ENCODE measurements at regions not wholly inside any gene's neighbourhood (a gene's known extent, or its start where the extent isn't known, plus 50 kb on each side); places are given as distances from the start of the nearest gene placed in this dataset.

DNA sequence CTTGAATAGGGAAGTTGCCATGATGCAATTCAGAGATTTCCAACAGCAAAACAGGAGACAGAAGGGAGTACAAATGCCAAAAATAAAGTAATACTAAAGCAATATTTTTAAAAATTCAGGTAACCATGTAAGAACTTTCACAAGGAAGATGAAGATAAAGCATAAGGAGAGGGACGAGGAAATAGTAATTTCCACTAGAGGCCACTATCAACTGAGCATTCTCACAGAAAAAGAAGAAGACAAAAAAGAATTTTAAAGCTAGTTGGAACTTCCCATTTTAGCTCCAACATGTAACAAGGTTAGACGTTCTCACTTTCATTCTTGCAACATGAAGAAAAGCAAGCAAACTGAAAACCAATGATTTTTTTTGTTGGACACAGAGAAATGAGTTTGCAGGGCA is 779.9 kb upstream of the CDH6 start:
- Histone ChIP-seq H3K9me3 (ENCODE audit: insufficient read depth, low read length) (no peaks in the 10 kb centered on the region), H3K79me2 (ENCODE audit: low read length) (no peaks in the 10 kb centered on the region), H3K27me3 (ENCODE audit: low read depth, low read length) (no peaks in the 10 kb centered on the region), H3K4me1 (ENCODE audit: low read length) (0 out of 2 replicates have a peak, but pooled peaks cover 4% of the 10 kb centered on the region), H3K27ac (ENCODE audit: low read length) (no peak overlapping the region), H3K4me2 (ENCODE audit: low read length) (peak overlapping the region; percentile 9; the same call in 1 of the 2 replicates), H3K9ac (ENCODE audit: low read length) (no peak overlapping the region), H4K20me1 (ENCODE audit: insufficient read depth, low read length) (no peaks in the 10 kb centered on the region), H3K36me3 (replicated peaks; ENCODE audit: low read depth, low read length) (no peaks in the 10 kb centered on the region), H3K4me3 (ENCODE audit: low read length) (no peak overlapping the region), H2AFZ (ENCODE audit: low read depth, low read length) (no peak overlapping the region)
- TF ChIP-seq EZH2phosphoT487 (IDR thresholded peaks at IDR 0.05; ENCODE audit: low read depth): no peak
- TF ChIP-seq, protein P1, sequence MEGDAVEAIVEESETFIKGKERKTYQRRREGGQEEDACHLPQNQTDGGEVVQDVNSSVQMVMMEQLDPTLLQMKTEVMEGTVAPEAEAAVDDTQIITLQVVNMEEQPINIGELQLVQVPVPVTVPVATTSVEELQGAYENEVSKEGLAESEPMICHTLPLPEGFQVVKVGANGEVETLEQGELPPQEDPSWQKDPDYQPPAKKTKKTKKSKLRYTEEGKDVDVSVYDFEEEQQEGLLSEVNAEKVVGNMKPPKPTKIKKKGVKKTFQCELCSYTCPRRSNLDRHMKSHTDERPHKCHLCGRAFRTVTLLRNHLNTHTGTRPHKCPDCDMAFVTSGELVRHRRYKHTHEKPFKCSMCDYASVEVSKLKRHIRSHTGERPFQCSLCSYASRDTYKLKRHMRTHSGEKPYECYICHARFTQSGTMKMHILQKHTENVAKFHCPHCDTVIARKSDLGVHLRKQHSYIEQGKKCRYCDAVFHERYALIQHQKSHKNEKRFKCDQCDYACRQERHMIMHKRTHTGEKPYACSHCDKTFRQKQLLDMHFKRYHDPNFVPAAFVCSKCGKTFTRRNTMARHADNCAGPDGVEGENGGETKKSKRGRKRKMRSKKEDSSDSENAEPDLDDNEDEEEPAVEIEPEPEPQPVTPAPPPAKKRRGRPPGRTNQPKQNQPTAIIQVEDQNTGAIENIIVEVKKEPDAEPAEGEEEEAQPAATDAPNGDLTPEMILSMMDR (IDR thresholded peaks at IDR 0.05; ENCODE audit: low read depth, low read length): peak; percentile 29

GRCh38 chr5:30405821-30406220 is 787.7 kb upstream of the CDH6 start:
- Histone ChIP-seq H3K79me2 (ENCODE audit: low read length) (no peaks in the 10 kb centered on the region), H3K27me3 (ENCODE audit: low read depth, low read length) (no peaks in the 10 kb centered on the region), H3K9ac (ENCODE audit: low read length) (no peak overlapping the region), H3K4me1 (ENCODE audit: low read length) (0 out of 2 replicates have a peak, but pooled peaks cover 3% of the 10 kb centered on the region), H3K4me2 (ENCODE audit: low read length) (no peak overlapping the region), H3K27ac (ENCODE audit: low read length) (no peak overlapping the region), H3K9me3 (ENCODE audit: insufficient read depth, low read length) (no peaks in the 10 kb centered on the region), H3K36me3 (replicated peaks; ENCODE audit: low read depth, low read length) (no peaks in the 10 kb centered on the region), H4K20me1 (ENCODE audit: insufficient read depth, low read length) (no peaks in the 10 kb centered on the region), H2AFZ (ENCODE audit: low read depth, low read length) (no peak overlapping the region), H3K4me3 (ENCODE audit: low read length) (no peak overlapping the region)
- no peak for TF ChIP-seq EZH2phosphoT487 (IDR thresholded peaks at IDR 0.05; ENCODE audit: low read depth)
- TF ChIP-seq, protein P1 (IDR thresholded peaks at IDR 0.05; ENCODE audit: low read depth, low read length): no peak

DNA sequence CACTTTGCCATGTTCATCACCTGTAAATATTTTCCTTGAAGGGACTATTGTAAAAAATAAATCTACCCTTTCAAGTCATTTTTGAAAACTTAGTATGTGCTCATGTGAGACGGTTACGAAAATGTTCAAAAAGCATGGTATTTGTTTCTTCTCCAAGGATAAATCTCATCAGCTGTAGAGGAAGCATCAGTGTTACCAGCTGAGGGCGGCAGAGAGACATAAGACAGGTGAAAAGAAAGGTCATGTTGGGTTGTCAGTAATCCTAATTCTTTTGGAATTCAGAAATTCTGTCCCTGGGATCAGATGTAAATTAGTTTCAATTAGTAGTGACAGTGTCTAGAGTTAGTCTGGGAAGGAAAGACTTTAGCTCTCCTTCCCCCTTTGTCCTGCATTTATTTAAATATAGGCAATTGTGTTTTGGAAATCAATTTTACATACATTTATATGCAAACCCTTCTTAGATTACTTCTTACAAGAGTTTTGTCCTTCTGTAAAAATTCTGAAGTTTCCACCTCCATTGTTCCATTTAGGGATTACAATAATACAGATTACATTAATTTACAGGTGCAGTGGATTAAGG is 791.9 kb upstream of the CDH6 start:
- Histone ChIP-seq H2AFZ (ENCODE audit: low read depth, low read length) (peak overlapping the region; percentile 21; the same call in 1 of the 2 replicates), H3K9me3 (ENCODE audit: insufficient read depth, low read length) (no peaks in the 10 kb centered on the region)

GRCh38 chr5:30398423-30398822 is 795.1 kb upstream of the CDH6 start:
- no peaks in the 10 kb centered on the region for H3K79me2 ChIP-seq (ENCODE audit: low read length)
- no peaks in the 10 kb centered on the region for H3K9me3 ChIP-seq (ENCODE audit: insufficient read depth, low read length)
- TF ChIP-seq, protein P1 (IDR thresholded peaks at IDR 0.05; ENCODE audit: low read depth, low read length): no peak
- no peak for TF ChIP-seq EZH2phosphoT487 (IDR thresholded peaks at IDR 0.05; ENCODE audit: low read depth)
- H3K4me2 ChIP-seq (ENCODE audit: low read length): no peak overlapping the region
- H3K36me3 ChIP-seq (replicated peaks; ENCODE audit: low read depth, low read length): no peaks in the 10 kb centered on the region
- no peaks in the 10 kb centered on the region for H4K20me1 ChIP-seq (ENCODE audit: insufficient read depth, low read length)
- 0 out of 2 replicates have a peak, but pooled peaks cover 3% of the 10 kb centered on the region for H3K4me1 ChIP-seq (ENCODE audit: low read length)
- no peak overlapping the region for H3K4me3 ChIP-seq (ENCODE audit: low read length)
- H2AFZ ChIP-seq (ENCODE audit: low read depth, low read length): no peak overlapping the region
- H3K9ac ChIP-seq (ENCODE audit: low read length): no peak overlapping the region
- H3K27me3 ChIP-seq (ENCODE audit: low read depth, low read length): no peaks in the 10 kb centered on the region
- no peak overlapping the region for H3K27ac ChIP-seq (ENCODE audit: low read length)

More for the DNA sequence above, 791.9 kb upstream of the CDH6 start:
- no peaks in the 10 kb centered on the region for H3K27me3 ChIP-seq (ENCODE audit: low read depth, low read length)
- H3K27ac ChIP-seq (ENCODE audit: low read length): no peak overlapping the region
- H3K4me1 ChIP-seq (ENCODE audit: low read length): 0 out of 2 replicates have a peak, but pooled peaks cover 3% of the 10 kb centered on the region
- H4K20me1 ChIP-seq (ENCODE audit: insufficient read depth, low read length): no peaks in the 10 kb centered on the region
- no peaks in the 10 kb centered on the region for H3K36me3 ChIP-seq (replicated peaks; ENCODE audit: low read depth, low read length)
- H3K4me3 ChIP-seq (ENCODE audit: low read length): peak overlapping the region; percentile 24; the same call in 1 of the 2 replicates
- H3K4me2 ChIP-seq (ENCODE audit: low read length): peak overlapping the region; percentile 36
- no peak for TF ChIP-seq EZH2phosphoT487 (IDR thresholded peaks at IDR 0.05; ENCODE audit: low read depth)
- TF ChIP-seq, protein P1 (IDR thresholded peaks at IDR 0.05; ENCODE audit: low read depth, low read length): peak; percentile 62
- no peak overlapping the region for H3K9ac ChIP-seq (ENCODE audit: low read length)
- no peaks in the 10 kb centered on the region for H3K79me2 ChIP-seq (ENCODE audit: low read length)

All from OCI-LY3 (cell line).